HepG2 (cell line): ENCODE measurements at regions not wholly inside any gene's neighbourhood (a gene's known extent, or its start where the extent isn't known, plus 50 kb on each side); places are given as distances from the start of the nearest gene placed in this dataset.

Experiments used
- ATAC-seq: fragments of 200-7000 bp; cut with Tn5 transposase; 3 replicates; pipeline ENCODE4 v1.9.1; 2020; ENCODE audit warnings: mild to moderate bottlenecking, moderate library complexity
- BruUV-seq: library from RNA; stranded (reverse); fragments of 400-500 nt; replicated peaks from 2 replicates; lab custom pipeline; 2021; lab: Mats Ljungman, UMichigan
- CTCF ChIA-PET: fragments of 300-600 bp; formaldehyde crosslinking; extraction: SDS; loops from one replicate; lab custom pipeline; 2021; ENCODE audit warnings: low total read pairs, inconsistent platforms, low intra/inter-chr PET ratio; lab: Yijun Ruan, JAX
- POLR2A ChIA-PET: fragments of 350-600 bp; sonication (Branson Sonifier 250); formaldehyde crosslinking; loops from one replicate; lab custom pipeline; 2020; ENCODE audit warnings: antibody characterized with exemption, inconsistent platforms; lab: Yijun Ruan, JAX
- DNase-seq: peaks from one replicate; pipeline ENCODE4 v3.0.0-alpha.2; 2015; ENCODE audit warnings: low spot score
- FAIRE-seq: peaks from 3 replicates; lab custom pipeline; 2011; peaks lifted over from hg19 to GRCh38; lab: Jason Lieb, UNC
- H2AFZ ChIP-seq: one replicate; pipeline ENCODE4 v1.6.1; 2011; ENCODE audit warnings: low read length, inconsistent platforms
- H3K27ac ChIP-seq: fragments of 300-600 bp; 3 replicates; pipeline ENCODE4 v1.8.0; 2011; ENCODE audit warnings: mixed run types, mild to moderate bottlenecking, mixed read lengths, low read length, inconsistent platforms; ENCODE audit not compliant: insufficient read depth; ENCODE audit errors: extremely low read length
- H3K27me3 ChIP-seq, 2 experiments: fragments of 200-600 bp in 1 of 2; 2 replicates in 1 of 2; 3 replicates in 1 of 2; pipeline versions ENCODE4 v1.6.0 to v1.8.0; 2011; ENCODE audit warnings: low read length in 2 of 2, mild to moderate bottlenecking in 2 of 2, moderate library complexity in 2 of 2, inconsistent platforms in 1 of 2; ENCODE audit not compliant: insufficient read depth in 2 of 2, control insufficient read depth in 1 of 2
- H3K36me3 ChIP-seq, 2 experiments: fragments of 200-600 bp in 1 of 2; replicated peaks in 1 of 2; 2 replicates in 1 of 2; 3 replicates in 1 of 2; pipeline versions ENCODE4 v1.5.1 to v1.8.0; 2011; ENCODE audit warnings: low read length in 2 of 2, inconsistent platforms in 1 of 2; ENCODE audit not compliant: insufficient read depth in 2 of 2, control insufficient read depth in 1 of 2
- H3K4me1 ChIP-seq: 2 replicates; pipeline ENCODE4 v1.5.1; 2012; ENCODE audit warnings: low read length, inconsistent platforms; ENCODE audit not compliant: insufficient read depth
- H3K4me2 ChIP-seq: 2 replicates; pipeline ENCODE4 v1.6.0; 2011; ENCODE audit warnings: low read depth, low read length, inconsistent platforms
- H3K4me3 ChIP-seq, 3 experiments: fragments of 200-600 bp in 1 of 3; sonication (generic), shearing (Covaris generic) in 1 of 3; replicated peaks in 1 of 3; 2 replicates each; pipeline ENCODE4 v1.5.1; 2011 to 2016; ENCODE audit warnings: low read length in 3 of 3, inconsistent platforms in 2 of 3, low read depth in 2 of 3, mild to moderate bottlenecking in 2 of 3, control low read depth in 1 of 3, mixed read lengths in 1 of 3; ENCODE audit not compliant: insufficient read depth in 1 of 3
- H3K79me2 ChIP-seq: one replicate; pipeline ENCODE4 v1.6.1; 2011; ENCODE audit warnings: low read length, inconsistent platforms; ENCODE audit not compliant: insufficient read depth
- H3K9ac ChIP-seq: 2 replicates; pipeline ENCODE4 v1.6.0; 2011; ENCODE audit warnings: mild to moderate bottlenecking, low read depth, low read length, inconsistent platforms; ENCODE audit not compliant: insufficient read depth
- H3K9me3 ChIP-seq: 2 replicates; pipeline ENCODE4 v1.5.1; 2012; ENCODE audit warnings: mild to moderate bottlenecking, low read length
- H4K20me1 ChIP-seq: 2 replicates; pipeline ENCODE4 v1.6.0; 2011; ENCODE audit warnings: inconsistent platforms, mild to moderate bottlenecking, low read length, moderate library complexity; ENCODE audit not compliant: insufficient read depth
- ARID2 ChIP-seq: sonication (generic); formaldehyde crosslinking; IDR thresholded peaks from 2 replicates; pipeline ENCODE4 v1.8.1; 2022; ENCODE audit warnings: mild to moderate bottlenecking, missing genetic modification reagents, borderline replicate concordance
- ARNT2 ChIP-seq: sonication (generic); formaldehyde crosslinking; IDR thresholded peaks from 2 replicates; pipeline ENCODE4 v1.8.0; 2022; ENCODE audit warnings: mild to moderate bottlenecking, low read depth, missing genetic modification reagents, moderate library complexity
- KDM4B ChIP-seq: sonication (generic); formaldehyde crosslinking; IDR thresholded peaks from 2 replicates; pipeline ENCODE4 v1.4.0; 2020; ENCODE audit warnings: missing genetic modification reagents
- KLF6 ChIP-seq: IDR thresholded peaks from 2 replicates; pipeline ENCODE4 v1.8.0; 2016; ENCODE audit warnings: missing biosample characterization, missing genetic modification reagents
- NONO ChIP-seq, 2 experiments: fragments of 450-650 bp in 1 of 2; sonication (generic) in 1 of 2; formaldehyde crosslinking in 1 of 2; IDR thresholded peaks in 1 of 2; conservative IDR thresholded peaks in 1 of 2; 2 replicates each; pipeline versions ENCODE4 v1.6.1 to v1.8.0; 2017 to 2022; ENCODE audit warnings: mild to moderate bottlenecking in 1 of 2, missing genetic modification reagents in 1 of 2, moderate library complexity in 1 of 2
- RAD21 ChIP-seq: fragments of 450-650 bp; formaldehyde crosslinking; IDR thresholded peaks from 2 replicates; pipeline ENCODE4 v1.5.0; 2020; ENCODE audit warnings: mild to moderate bottlenecking
- RCOR2 ChIP-seq: IDR thresholded peaks from 2 replicates; pipeline ENCODE4 v1.6.1; 2016; ENCODE audit warnings: missing biosample characterization, missing genetic modification reagents
- SOX13 ChIP-seq, 3 experiments: fragments of 450-650 bp in 1 of 3; sonication (generic) in 1 of 3; formaldehyde crosslinking in 1 of 3; IDR thresholded peaks in 2 of 3; conservative IDR thresholded peaks in 1 of 3; 2 replicates each; pipeline versions ENCODE4 v1.5.0 to v1.6.1; 2016 to 2020; ENCODE audit warnings: antibody characterized with exemption in 1 of 3, mild to moderate bottlenecking in 1 of 3, missing compliant biosample characterization in 1 of 3, missing genetic modification reagents in 1 of 3, moderate library complexity in 1 of 3
- ZBTB7B ChIP-seq: sonication (generic); formaldehyde crosslinking; IDR thresholded peaks from 2 replicates; pipeline ENCODE4 v1.4.0; 2020; ENCODE audit warnings: missing genetic modification reagents
- ZNF136 ChIP-seq: sonication (generic); formaldehyde crosslinking; IDR thresholded peaks from 2 replicates; pipeline ENCODE4 v1.8.1; 2022; ENCODE audit warnings: low read depth, mild to moderate bottlenecking, moderate library complexity, missing genetic modification reagents
- ZNF138 ChIP-seq: sonication (generic); formaldehyde crosslinking; IDR thresholded peaks from 2 replicates; pipeline ENCODE4 v1.5.0; 2020; ENCODE audit warnings: mild to moderate bottlenecking, low read depth, missing genetic modification reagents
- ZNF256 ChIP-seq: sonication (generic); formaldehyde crosslinking; conservative IDR thresholded peaks from 2 replicates; pipeline ENCODE4 v1.4.0; 2020; ENCODE audit warnings: missing genetic modification reagents
- ZNF350 ChIP-seq: sonication (generic); formaldehyde crosslinking; IDR thresholded peaks from 2 replicates; pipeline ENCODE4 v1.4.0; 2020; ENCODE audit warnings: mild to moderate bottlenecking, low read depth, missing genetic modification reagents, borderline replicate concordance
- ZNF549 ChIP-seq: sonication (generic); formaldehyde crosslinking; IDR thresholded peaks from 2 replicates; pipeline ENCODE4 v1.5.0; 2020; ENCODE audit warnings: missing genetic modification reagents
- WGBS: methylation state at CpG from one replicate; pipeline ENCODE4 v1.1.6; 2017; ENCODE audit warnings: low lambda C conversion rate; 5-methylcytosine and 5-hydroxymethylcytosine counted together
- in situ Hi-C: cut with HindIII; loops from 2 replicates; pipeline ENCODE4 v1.10.0; 2017; ENCODE audit warnings: low pct_unique_long_range_greater_than_20kb; ENCODE audit not compliant: extremely low pct_ligation_motif_present
- intact Hi-C: fragments of 100-400 bp; cut with micrococcal nuclease; formaldehyde crosslinking; loops from one replicate; pipeline ENCODE4 v1.10.0; 2022; ENCODE audit not compliant: unreplicated experiment
- TF ChIP-seq, protein P1 (sequence below): sonication (generic); formaldehyde crosslinking; IDR thresholded peaks from 2 replicates; pipeline ENCODE4 v1.8.0; 2022; ENCODE audit warnings: mild to moderate bottlenecking, missing genetic modification reagents, moderate library complexity

DNA sequence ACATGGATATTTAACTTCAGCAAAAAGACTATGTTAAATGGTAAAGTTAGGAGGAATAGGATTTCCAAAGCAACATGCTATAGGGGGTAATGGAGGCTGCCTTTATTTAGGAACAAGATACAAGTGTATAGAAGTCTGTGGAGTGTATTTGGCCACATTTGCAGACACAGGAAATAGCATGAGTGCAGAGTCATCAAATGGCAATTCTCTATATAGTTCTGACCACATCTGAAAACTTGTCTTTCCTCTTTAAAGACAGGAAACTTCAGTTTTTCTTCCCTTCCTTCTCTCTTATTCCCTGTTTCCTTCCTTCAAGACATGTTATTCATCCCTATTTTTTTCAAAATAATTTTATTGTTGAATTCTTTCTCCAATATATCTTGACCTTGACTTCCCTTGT lies 119.3 kb upstream of the PITX2 start:
- POLR2A ChIA-PET, result no interaction called here
- TF ChIP-seq ZNF256 (CRISPR knock-in tag) (no peak), ZNF136 (CRISPR knock-in tag) (no peak), KDM4B (CRISPR knock-in tag) (no peak), SOX13 (IDR thresholded peaks at IDR 0.05) (no peak), SOX13 (CRISPR knock-in tag; conservative IDR thresholded peaks at IDR 0.05 in 1 of 2, IDR thresholded peaks at IDR 0.05 in 1 of 2) (no peak), ARNT2 (no peak), ARID2 (CRISPR knock-in tag) (no peak)
- TF ChIP-seq, protein P1, sequence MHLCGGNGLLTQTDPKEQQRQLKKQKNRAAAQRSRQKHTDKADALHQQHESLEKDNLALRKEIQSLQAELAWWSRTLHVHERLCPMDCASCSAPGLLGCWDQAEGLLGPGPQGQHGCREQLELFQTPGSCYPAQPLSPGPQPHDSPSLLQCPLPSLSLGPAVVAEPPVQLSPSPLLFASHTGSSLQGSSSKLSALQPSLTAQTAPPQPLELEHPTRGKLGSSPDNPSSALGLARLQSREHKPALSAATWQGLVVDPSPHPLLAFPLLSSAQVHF, result no peak
- no peak for FAIRE-seq
- BruUV-seq, result no TSS peak
- Histone ChIP-seq H3K9me3 (no peaks in the 10 kb centered on the region), H3K4me1 (no peaks in the 10 kb centered on the region), H3K27ac (no peak overlapping the region), H4K20me1 (no peaks in the 10 kb centered on the region), H3K27me3 (no peaks in the 10 kb centered on the region), H3K4me2 (no peak overlapping the region), H3K79me2 (no peaks in the 10 kb centered on the region), H3K4me3 (no peak overlapping the region), H3K9ac (no peak overlapping the region), H2AFZ (no peak overlapping the region), H3K36me3 (no peaks in the 10 kb centered on the region)
- DNase-seq, result no peak
- no peak for ATAC-seq
- CTCF ChIA-PET, result no interaction called here
- in situ Hi-C loops, result no loop called here
- intact Hi-C loops, result no loop called here

DNA sequence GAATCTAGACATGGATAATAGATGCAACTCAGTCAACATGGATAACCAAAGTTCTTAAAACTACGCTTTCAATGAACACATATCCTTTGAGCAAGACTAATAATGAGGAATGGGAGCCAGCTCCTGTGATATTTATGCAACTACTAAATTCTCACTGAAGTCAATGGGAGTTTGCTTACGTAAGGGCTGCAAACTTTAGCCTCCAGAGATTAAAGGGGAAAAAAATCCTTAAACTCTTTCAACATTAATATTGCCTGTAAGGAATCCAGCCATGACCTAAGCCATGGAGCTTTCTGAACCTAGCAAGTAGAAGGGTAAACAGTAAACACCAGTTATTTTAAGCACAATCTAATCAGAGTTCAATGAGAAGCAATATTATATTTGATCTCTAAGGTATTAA lies 125.2 kb upstream of the PITX2 start:
- H3K4me1 ChIP-seq, result no peaks in the 10 kb centered on the region
- H3K79me2 ChIP-seq, result no peaks in the 10 kb centered on the region
- in situ Hi-C loops (no loop called here), intact Hi-C loops (no loop called here)
- H3K27me3 ChIP-seq, result no peaks in the 10 kb centered on the region; a peak in 1 of 5 replicates
- H3K9me3 ChIP-seq, result no peaks in the 10 kb centered on the region
- no peak for DNase-seq
- no peak overlapping the region for H3K4me3 ChIP-seq
- H2AFZ ChIP-seq, result no peak overlapping the region
- H3K27ac ChIP-seq, result no peak overlapping the region
- POLR2A ChIA-PET, result no interaction called here
- no peak overlapping the region for H3K9ac ChIP-seq
- H4K20me1 ChIP-seq, result no peaks in the 10 kb centered on the region
- no peaks in the 10 kb centered on the region for H3K36me3 ChIP-seq
- H3K4me2 ChIP-seq, result no peak overlapping the region
- no peak for ATAC-seq
- BruUV-seq, result no TSS peak
- WGBS, result 4% methylated on average over 2 of the region's 2 CpGs
- no peak for FAIRE-seq
- no peak for TF ChIP-seq RAD21 (CRISPR knock-in tag)
- no peak for TF ChIP-seq KLF6 (CRISPR knock-in tag)
- no peak for TF ChIP-seq NONO (IDR thresholded peaks at IDR 0.05)
- TF ChIP-seq NONO (CRISPR knock-in tag; conservative IDR thresholded peaks at IDR 0.05), result no peak
- no peak for TF ChIP-seq ZNF138 (CRISPR knock-in tag)
- TF ChIP-seq ZNF350 (CRISPR knock-in tag), result no peak
- TF ChIP-seq ZNF549 (CRISPR knock-in tag), result no peak
- no peak for TF ChIP-seq ZBTB7B
- TF ChIP-seq RCOR2, result no peak
- TF ChIP-seq, all 625 proteins: peak for 0
- CTCF ChIA-PET, result no interaction called here
